Gastroesophageal sphincter (tissue), 4 donors: ENCODE measurements at regions not wholly inside any gene's neighbourhood (a gene's known extent, or its start where the extent isn't known, plus 50 kb on each side); places are given as distances from the start of the nearest gene placed in this dataset.

Source experiments
- ATAC-seq: fragments of 150-250 bp; one replicate; pipeline ENCODE4 v1.9.1; 2016; ENCODE audit warnings: mild to moderate bottlenecking, moderate library complexity
- H3K27ac ChIP-seq, 4 donors: fragments of 200-600 bp; sonication (generic) in 3 of 4; 1 replicate in 3 of 4; 2 replicates in 1 of 4; pipeline ENCODE4 v1.5.1; 2016 to 2019
- H3K27me3 ChIP-seq: fragments of 200-600 bp; sonication (generic); one replicate; pipeline ENCODE4 v1.5.1; 2019
- H3K36me3 ChIP-seq, 2 donors: fragments of 200-600 bp; sonication (generic); one replicate each; pipeline ENCODE4 v1.5.1; 2019; ENCODE audit warnings: control low read depth in 1 of 2
- H3K4me1 ChIP-seq, 3 donors: fragments of 200-600 bp; sonication (generic); 1 replicate in 2 of 3; 2 replicates in 1 of 3; pipeline ENCODE4 v1.5.1; 2016 to 2019; ENCODE audit warnings: control low read depth in 2 of 3
- H3K4me3 ChIP-seq, 2 donors: fragments of 200-600 bp; sonication (generic); one replicate each; pipeline ENCODE4 v1.5.1; 2019; ENCODE audit warnings: mild to moderate bottlenecking in 1 of 2, moderate library complexity in 1 of 2
- H3K9me3 ChIP-seq, 3 donors: fragments of 200-600 bp; sonication (generic); one replicate each; pipeline ENCODE4 v1.5.1; 2017 to 2019; ENCODE audit warnings: control low read depth in 2 of 3
- CTCF ChIP-seq, 4 experiments: fragments of 200-600 bp in 2 of 4; fragments of 450-650 bp in 2 of 4; sonication (generic) in 1 of 4; IDR thresholded peaks; one replicate each; pipeline ENCODE4 v1.5.1; 2017 to 2019; ENCODE audit warnings: antibody characterized with exemption in 4 of 4, mild to moderate bottlenecking in 2 of 4, moderate library complexity in 2 of 4
- EP300 ChIP-seq: sonication (generic); formaldehyde crosslinking; IDR thresholded peaks from one replicate; pipeline ENCODE4 v1.6.1; 2017; ENCODE audit warnings: antibody characterized with exemption, mild to moderate bottlenecking
- POLR2A ChIP-seq, 2 donors: fragments of 450-650 bp; IDR thresholded peaks; one replicate each; pipeline ENCODE4 v1.6.1; 2017; ENCODE audit warnings: antibody characterized with exemption in 2 of 2, mild to moderate bottlenecking in 2 of 2, moderate library complexity in 1 of 2
- POLR2AphosphoS5 ChIP-seq: sonication (generic); formaldehyde crosslinking; IDR thresholded peaks from one replicate; pipeline ENCODE4 v1.6.1; 2017; ENCODE audit warnings: antibody characterized with exemption
- WGBS, 2 donors: methylation state at CpG; one replicate each; pipeline ENCODE4 v1.1.5; 2018; ENCODE audit warnings: low coverage in 1 of 2; 5-methylcytosine and 5-hydroxymethylcytosine counted together

- H3K27me3 ChIP-seq = no peaks in the 10 kb centered on the region
- WGBS, 2 donors = 88 to 94% methylated on average over 5 of the region's 5 CpGs
- no peak overlapping the region for H3K27ac ChIP-seq
- no peaks in the 10 kb centered on the region for H3K36me3 ChIP-seq
- no peaks in the 10 kb centered on the region for H3K9me3 ChIP-seq
- no peak overlapping the region for H3K4me3 ChIP-seq
- no peak for TF ChIP-seq EP300
- TF ChIP-seq POLR2A (IDR thresholded peaks at IDR 0.05) = no peak
- no peak for TF ChIP-seq CTCF (IDR thresholded peaks at IDR 0.05)
- no peak for TF ChIP-seq POLR2AphosphoS5
- ATAC-seq = no peak
- no peaks in the 10 kb centered on the region for H3K4me1 ChIP-seq
Measured at GRCh38 chr10:55058800-55059199, 257.8 kb upstream of the PCDH15 start.

- ATAC-seq = no peak
- no peaks in the 10 kb centered on the region for H3K4me1 ChIP-seq
- WGBS, 2 donors = 71 to 83% methylated on average over 2 of the region's 2 CpGs
Measured at GRCh38 chr10:55051515-55051914, 250.5 kb upstream of the PCDH15 start.

GRCh38 chr10:55048830-55049498 lies 247.9 kb upstream of the PCDH15 start:
- Histone ChIP-seq H3K4me3 (no peak overlapping the region), H3K9me3 (no peaks in the 10 kb centered on the region), H3K27me3 (no peaks in the 10 kb centered on the region), H3K4me1 (no peaks in the 10 kb centered on the region), H3K27ac (no peak overlapping the region), H3K36me3 (no peaks in the 10 kb centered on the region)
- TF ChIP-seq POLR2AphosphoS5 (no peak), POLR2A (IDR thresholded peaks at IDR 0.05) (no peak), CTCF (IDR thresholded peaks at IDR 0.05) (no peak)
- ATAC-seq = no peak
- 56 to 90% methylated on average over 3 of the region's 3 CpGs for WGBS, 2 donors

More at GRCh38 chr10:55051515-55051914, 250.5 kb upstream of the PCDH15 start:
- H3K36me3 ChIP-seq = no peaks in the 10 kb centered on the region
- H3K9me3 ChIP-seq = no peaks in the 10 kb centered on the region
- H3K27ac ChIP-seq = no peak overlapping the region
- TF ChIP-seq EP300 = no peak
- no peak for TF ChIP-seq POLR2A (IDR thresholded peaks at IDR 0.05)
- TF ChIP-seq CTCF (IDR thresholded peaks at IDR 0.05) = no peak
- TF ChIP-seq POLR2AphosphoS5 = no peak
- H3K27me3 ChIP-seq = no peaks in the 10 kb centered on the region
- no peak overlapping the region for H3K4me3 ChIP-seq

- no peak overlapping the region for H3K4me3 ChIP-seq
- H3K9me3 ChIP-seq = no peaks in the 10 kb centered on the region
- no peaks in the 10 kb centered on the region for H3K4me1 ChIP-seq
- no peak overlapping the region for H3K27ac ChIP-seq
- H3K36me3 ChIP-seq = no peaks in the 10 kb centered on the region
- WGBS, 2 donors = 80 to 90% methylated on average over 1 to 3 of the region's 3 CpGs
- no peaks in the 10 kb centered on the region for H3K27me3 ChIP-seq
- ATAC-seq = no peak
- no peak for TF ChIP-seq POLR2A (IDR thresholded peaks at IDR 0.05)
- no peak for TF ChIP-seq CTCF (IDR thresholded peaks at IDR 0.05)
Measured at GRCh38 chr10:55043540-55043939, 242.5 kb upstream of the PCDH15 start.

- H3K27me3 ChIP-seq = no peaks in the 10 kb centered on the region
- H3K9me3 ChIP-seq = no peaks in the 10 kb centered on the region
- H3K4me3 ChIP-seq = no peak overlapping the region
- no peaks in the 10 kb centered on the region for H3K4me1 ChIP-seq
- ATAC-seq = no peak
- no peak overlapping the region for H3K27ac ChIP-seq
- 100% methylated on average over 2 of the region's 4 CpGs; no CpG with 5 or more reads in 1 of the 2 donors for WGBS, 2 donors
- TF ChIP-seq CTCF (IDR thresholded peaks at IDR 0.05) = no peak
- no peak for TF ChIP-seq EP300
- no peak for TF ChIP-seq POLR2AphosphoS5
- no peak for TF ChIP-seq POLR2A (IDR thresholded peaks at IDR 0.05)
- no peaks in the 10 kb centered on the region for H3K36me3 ChIP-seq
Measured at GRCh38 chr10:55033061-55033460, 232.0 kb upstream of the PCDH15 start.
